Liver (tissue), 3 donors: ENCODE measurements at regions not wholly inside any gene's neighbourhood (a gene's known extent, or its start where the extent isn't known, plus 50 kb on each side); places are given as distances from the start of the nearest gene placed in this dataset.

Experiments used
- ATF3 ChIP-seq: IDR thresholded peaks from 2 replicates; pipeline ENCODE4 v1.6.1; 2016; ENCODE audit warnings: antibody characterized with exemption
- CTCF ChIP-seq: fragments of 150-350 bp; IDR thresholded peaks from 2 replicates; pipeline ENCODE4 v1.5.1; 2017; ENCODE audit warnings: improper control_type of control experiment, low read depth, low read length; ENCODE audit not compliant: missing input control
- EGR1 ChIP-seq, 2 donors: IDR thresholded peaks; 2 replicates each; pipeline ENCODE4 v1.6.1; 2016 to 2018; ENCODE audit warnings: antibody characterized with exemption in 2 of 2, low read depth in 2 of 2
- GABPA ChIP-seq, 2 donors: IDR thresholded peaks in 1 of 2; conservative IDR thresholded peaks in 1 of 2; 2 replicates each; pipeline ENCODE4 v1.6.1; 2016; ENCODE audit warnings: antibody characterized with exemption in 2 of 2, mild to moderate bottlenecking in 1 of 2, moderate library complexity in 1 of 2
- RAD21 ChIP-seq, 2 donors: IDR thresholded peaks; 2 replicates each; pipeline ENCODE4 v1.6.1; 2016; ENCODE audit warnings: antibody characterized with exemption in 2 of 2, mild to moderate bottlenecking in 2 of 2
- REST ChIP-seq: IDR thresholded peaks from 2 replicates; pipeline ENCODE4 v1.6.1; 2016; ENCODE audit warnings: antibody characterized with exemption, mild to moderate bottlenecking
- donor health status: healthy.
- donor health status: healthy.

GRCh38 chr10:78299851-78300468, 266.3 kb downstream of the RPS24 start:
- TF ChIP-seq CTCF, result no peak
- TF ChIP-seq REST, result no peak
- TF ChIP-seq EGR1 (IDR thresholded peaks at IDR 0.05; ENCODE audit: low read depth in 2 of 2), result no peak
- no peak for TF ChIP-seq RAD21 (IDR thresholded peaks at IDR 0.05)
- TF ChIP-seq GABPA (IDR thresholded peaks at IDR 0.05 in 1 of 2, conservative IDR thresholded peaks at IDR 0.05 in 1 of 2), result no peak
- no peak for TF ChIP-seq ATF3
